ENCODE measurements at regions not wholly inside any gene's neighbourhood (a gene's known extent, or its start where the extent isn't known, plus 50 kb on each side); places are given as distances from the start of the nearest gene placed in this dataset.

GRCh38 chr1:200248541-200248940 is 161.3 kb downstream of the ZNF281 start:
- DNase-seq, result no peak

GRCh38 chr1:200247518-200247917 is 162.3 kb downstream of the ZNF281 start:
- DNase-seq, result no peak

- no peak for DNase-seq
These were observed 164.4 kb downstream of the ZNF281 start for GRCh38 chr1:200245473-200245872.

- DNase-seq, result no peak
These were observed 166.8 kb downstream of the ZNF281 start for GRCh38 chr1:200243042-200243437.

GRCh38 chr1:200242110-200243041 is 167.5 kb downstream of the ZNF281 start:
- DNase-seq, result no peak

GRCh38 chr1:200240656-200241055 is 169.2 kb downstream of the ZNF281 start:
- no peak for DNase-seq

- DNase-seq, result no peak
These were observed 171.5 kb downstream of the ZNF281 start for GRCh38 chr1:200238311-200238710.

GRCh38 chr1:200237066-200237465 is 172.8 kb downstream of the ZNF281 start:
- DNase-seq, result no peak

- DNase-seq, result no peak
These were observed 174.9 kb downstream of the ZNF281 start for GRCh38 chr1:200234938-200235337.

- DNase-seq, result no peak
These were observed 176.4 kb downstream of the ZNF281 start for GRCh38 chr1:200233393-200233792.

GRCh38 chr1:200231787-200232231 is 178.0 kb downstream of the ZNF281 start:
- DNase-seq, result no peak

- no peak for DNase-seq
These were observed 179.2 kb downstream of the ZNF281 start for GRCh38 chr1:200230671-200231070.

GRCh38 chr1:200228486-200228885 is 181.3 kb downstream of the ZNF281 start:
- no peak for DNase-seq

- no peak for DNase-seq
These were observed 181.8 kb downstream of the ZNF281 start for GRCh38 chr1:200228081-200228480.
